PC-3 (cell line): ENCODE measurements at regions not wholly inside any gene's neighbourhood (a gene's known extent, or its start where the extent isn't known, plus 50 kb on each side); places are given as distances from the start of the nearest gene placed in this dataset.

Experiments used
- CTCF ChIP-seq: fragments of 300-600 bp; sonication (generic); conservative IDR thresholded peaks from 2 replicates; pipeline ENCODE4 v1.5.1; 2017; ENCODE audit warnings: antibody characterized with exemption, low read depth, mild to moderate bottlenecking, low read length
- EZH2 ChIP-seq: fragments of 300-600 bp; sonication (generic); IDR thresholded peaks from one replicate; pipeline ENCODE4 v1.6.1; 2017; ENCODE audit warnings: antibody characterized with exemption, mild to moderate bottlenecking, low read length; ENCODE audit not compliant: unreplicated experiment
- EZH2phosphoT487 ChIP-seq: fragments of 300-600 bp; sonication (generic); IDR thresholded peaks from 2 replicates; pipeline ENCODE4 v1.6.1; 2018; ENCODE audit warnings: mild to moderate bottlenecking, antibody characterized with exemption, low read length, borderline replicate concordance

- no peak for TF ChIP-seq EZH2phosphoT487
- no peak for TF ChIP-seq CTCF
- no peak for TF ChIP-seq EZH2
Measured at GRCh38 chr12:84791444-84791843, 121.2 kb downstream of the SLC6A15 start.
